SKM-1 treated with dmso at 0.1 percent for 144 hours (cell line): ENCODE measurements at regions not wholly inside any gene's neighbourhood (a gene's known extent, or its start where the extent isn't known, plus 50 kb on each side); places are given as distances from the start of the nearest gene placed in this dataset.

ENCODE experiments used
- DNase-seq: peaks from one replicate; lab custom pipeline; 2025; ENCODE audit not compliant: unreplicated experiment; lab: John Stamatoyannopoulos, UW

GRCh38 chr15:66832664-66833063, 130.6 kb downstream of the SMAD6 start:
- DNase-seq = peak; percentile 37

- DNase-seq = no peak
Measured at GRCh38 chr15:66833371-66833770, 131.3 kb downstream of the SMAD6 start.

GRCh38 chr15:66833803-66834202, 131.8 kb downstream of the SMAD6 start:
- DNase-seq = no peak

GRCh38 chr15:66834881-66835878, 133.1 kb downstream of the SMAD6 start:
- DNase-seq = no peak

- no peak for DNase-seq
Measured at GRCh38 chr15:66836231-66837030, 134.4 kb downstream of the SMAD6 start.

GRCh38 chr15:66838202-66838601, 136.2 kb downstream of the SMAD6 start:
- DNase-seq = no peak

- peak; percentile 16 for DNase-seq
Measured at GRCh38 chr15:66838671-66839239, 136.7 kb downstream of the SMAD6 start.

GRCh38 chr15:66839506-66840112, 137.6 kb downstream of the SMAD6 start:
- no peak for DNase-seq

- DNase-seq = no peak
Measured at GRCh38 chr15:66840615-66841390, 138.8 kb downstream of the SMAD6 start.

GRCh38 chr15:66841953-66842681, 140.1 kb downstream of the SMAD6 start:
- DNase-seq = no peak

GRCh38 chr15:66842710-66843441, 140.8 kb downstream of the SMAD6 start:
- DNase-seq = no peak

GRCh38 chr15:66843581-66843980, 141.5 kb downstream of the SMAD6 start:
- DNase-seq = no peak

- no peak for DNase-seq
Measured at GRCh38 chr15:66844041-66844746, 142.2 kb downstream of the SMAD6 start.

GRCh38 chr15:66844747-66845145, 142.7 kb downstream of the SMAD6 start:
- no peak for DNase-seq

- no peak for DNase-seq
Measured at GRCh38 chr15:66845266-66845785, 143.3 kb downstream of the SMAD6 start.

- DNase-seq = no peak
Measured at GRCh38 chr15:66846031-66846430, 144.0 kb downstream of the SMAD6 start.

- no peak for DNase-seq
Measured at GRCh38 chr15:66846811-66847210, 144.8 kb downstream of the SMAD6 start.

- DNase-seq = no peak
Measured at GRCh38 chr15:66847565-66847991, 145.5 kb downstream of the SMAD6 start.
